ENCODE measurements at regions not wholly inside any gene's neighbourhood (a gene's known extent, or its start where the extent isn't known, plus 50 kb on each side); places are given as distances from the start of the nearest gene placed in this dataset.

DNA sequence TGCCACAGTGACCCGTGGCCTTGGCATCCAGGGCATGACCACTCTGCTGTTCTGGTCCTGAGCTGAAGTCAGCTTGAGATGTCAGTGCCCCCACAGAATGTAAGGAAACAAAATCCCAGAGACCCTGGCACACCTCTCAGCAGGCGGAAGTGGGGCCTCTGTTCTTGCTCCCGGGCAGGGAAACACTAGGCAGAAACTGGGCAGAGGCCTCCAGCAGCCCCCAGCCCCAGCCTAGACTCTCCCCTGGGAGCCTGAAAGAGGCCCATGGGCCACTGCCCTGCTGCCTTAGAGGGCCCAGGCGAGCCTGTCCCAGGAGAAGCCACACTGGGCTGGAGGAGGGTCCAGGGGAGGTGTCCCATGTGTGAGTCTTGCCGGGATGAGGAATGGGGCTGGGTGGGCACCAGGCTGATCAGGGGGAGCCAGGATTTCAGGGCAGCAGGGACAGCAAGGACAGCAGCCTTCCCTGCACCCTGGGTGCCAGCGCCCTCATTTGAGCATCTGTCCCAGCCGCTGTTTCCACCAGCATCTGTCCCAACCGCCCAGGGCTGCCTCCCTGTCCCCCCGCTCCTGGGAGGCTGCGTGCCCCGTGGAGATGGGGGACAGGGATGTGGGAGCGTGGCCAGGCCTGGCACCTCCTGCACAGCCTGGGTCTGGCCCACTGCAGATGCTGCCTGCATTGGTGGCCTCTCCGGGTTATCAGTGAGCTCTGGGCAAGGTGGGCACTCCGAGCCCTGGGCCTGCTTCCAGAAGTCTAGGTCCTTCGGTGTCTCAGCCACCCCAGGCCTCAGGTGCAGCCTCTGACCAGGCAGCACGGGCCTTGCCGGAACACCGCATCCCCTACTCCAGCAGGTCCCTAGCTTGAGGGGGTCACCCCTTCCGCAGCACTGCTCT lies 1072.4 kb downstream of the BRD1 start:
- TF ChIP-seq, protein P1, sequence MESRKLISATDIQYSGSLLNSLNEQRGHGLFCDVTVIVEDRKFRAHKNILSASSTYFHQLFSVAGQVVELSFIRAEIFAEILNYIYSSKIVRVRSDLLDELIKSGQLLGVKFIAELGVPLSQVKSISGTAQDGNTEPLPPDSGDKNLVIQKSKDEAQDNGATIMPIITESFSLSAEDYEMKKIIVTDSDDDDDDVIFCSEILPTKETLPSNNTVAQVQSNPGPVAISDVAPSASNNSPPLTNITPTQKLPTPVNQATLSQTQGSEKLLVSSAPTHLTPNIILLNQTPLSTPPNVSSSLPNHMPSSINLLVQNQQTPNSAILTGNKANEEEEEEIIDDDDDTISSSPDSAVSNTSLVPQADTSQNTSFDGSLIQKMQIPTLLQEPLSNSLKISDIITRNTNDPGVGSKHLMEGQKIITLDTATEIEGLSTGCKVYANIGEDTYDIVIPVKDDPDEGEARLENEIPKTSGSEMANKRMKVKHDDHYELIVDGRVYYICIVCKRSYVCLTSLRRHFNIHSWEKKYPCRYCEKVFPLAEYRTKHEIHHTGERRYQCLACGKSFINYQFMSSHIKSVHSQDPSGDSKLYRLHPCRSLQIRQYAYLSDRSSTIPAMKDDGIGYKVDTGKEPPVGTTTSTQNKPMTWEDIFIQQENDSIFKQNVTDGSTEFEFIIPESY (IDR thresholded peaks at IDR 0.05; ENCODE audit: extremely low read depth, insufficient replicate concordance, low read length) = no peak
- TF ChIP-seq, protein P2, sequence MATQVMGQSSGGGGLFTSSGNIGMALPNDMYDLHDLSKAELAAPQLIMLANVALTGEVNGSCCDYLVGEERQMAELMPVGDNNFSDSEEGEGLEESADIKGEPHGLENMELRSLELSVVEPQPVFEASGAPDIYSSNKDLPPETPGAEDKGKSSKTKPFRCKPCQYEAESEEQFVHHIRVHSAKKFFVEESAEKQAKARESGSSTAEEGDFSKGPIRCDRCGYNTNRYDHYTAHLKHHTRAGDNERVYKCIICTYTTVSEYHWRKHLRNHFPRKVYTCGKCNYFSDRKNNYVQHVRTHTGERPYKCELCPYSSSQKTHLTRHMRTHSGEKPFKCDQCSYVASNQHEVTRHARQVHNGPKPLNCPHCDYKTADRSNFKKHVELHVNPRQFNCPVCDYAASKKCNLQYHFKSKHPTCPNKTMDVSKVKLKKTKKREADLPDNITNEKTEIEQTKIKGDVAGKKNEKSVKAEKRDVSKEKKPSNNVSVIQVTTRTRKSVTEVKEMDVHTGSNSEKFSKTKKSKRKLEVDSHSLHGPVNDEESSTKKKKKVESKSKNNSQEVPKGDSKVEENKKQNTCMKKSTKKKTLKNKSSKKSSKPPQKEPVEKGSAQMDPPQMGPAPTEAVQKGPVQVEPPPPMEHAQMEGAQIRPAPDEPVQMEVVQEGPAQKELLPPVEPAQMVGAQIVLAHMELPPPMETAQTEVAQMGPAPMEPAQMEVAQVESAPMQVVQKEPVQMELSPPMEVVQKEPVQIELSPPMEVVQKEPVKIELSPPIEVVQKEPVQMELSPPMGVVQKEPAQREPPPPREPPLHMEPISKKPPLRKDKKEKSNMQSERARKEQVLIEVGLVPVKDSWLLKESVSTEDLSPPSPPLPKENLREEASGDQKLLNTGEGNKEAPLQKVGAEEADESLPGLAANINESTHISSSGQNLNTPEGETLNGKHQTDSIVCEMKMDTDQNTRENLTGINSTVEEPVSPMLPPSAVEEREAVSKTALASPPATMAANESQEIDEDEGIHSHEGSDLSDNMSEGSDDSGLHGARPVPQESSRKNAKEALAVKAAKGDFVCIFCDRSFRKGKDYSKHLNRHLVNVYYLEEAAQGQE (IDR thresholded peaks at IDR 0.05; ENCODE audit: low read depth) = no peak
- TF ChIP-seq ELF1 (IDR thresholded peaks at IDR 0.05; ENCODE audit: borderline replicate concordance, low read depth) (no peak), SP1 (IDR thresholded peaks at IDR 0.05; ENCODE audit: low read depth) (no peak), ZNF274 (IDR thresholded peaks at IDR 0.05; ENCODE audit: low read depth, low read length) (no peak), JUND (IDR thresholded peaks at IDR 0.05) (no peak), ZFX (IDR thresholded peaks at IDR 0.05) (no peak), POLR2A (IDR thresholded peaks at IDR 0.05; ENCODE audit: borderline replicate concordance, extremely low read depth, insufficient read depth, insufficient read length) (no peak)
- TF ChIP-seq, protein P3, sequence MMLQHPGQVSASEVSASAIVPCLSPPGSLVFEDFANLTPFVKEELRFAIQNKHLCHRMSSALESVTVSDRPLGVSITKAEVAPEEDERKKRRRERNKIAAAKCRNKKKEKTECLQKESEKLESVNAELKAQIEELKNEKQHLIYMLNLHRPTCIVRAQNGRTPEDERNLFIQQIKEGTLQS (IDR thresholded peaks at IDR 0.05) = no peak
- RAD21 ChIA-PET (ENCODE audit: low non-redundant PET in 1 of 2, low total read pairs in 2 of 2, uncharacterized antibody in 2 of 2, unreplicated experiment in 2 of 2) = no interaction called here
- H3K79me2 ChIP-seq (ENCODE audit: insufficient read depth, low read length) = no peaks in the 10 kb centered on the region
- CTCF ChIA-PET = no interaction called here
- no TSS peak for BruUV-seq (replicated peaks)
- H3K36me3 ChIP-seq (ENCODE audit: control insufficient read depth in 1 of 2, insufficient read depth in 2 of 2, low read length in 2 of 2) = no peaks in the 10 kb centered on the region
- no peak overlapping the region for H2AFZ ChIP-seq (ENCODE audit: low read depth, low read length, poor library complexity, severe bottlenecking)
- no peak overlapping the region for H3K27ac ChIP-seq (ENCODE audit: low read depth, low read length)
- no peak for DNase-seq (ENCODE audit: low read depth, low spot score)
- no peaks in the 10 kb centered on the region for H3K9me3 ChIP-seq (ENCODE audit: control insufficient read depth in 1 of 2, insufficient read depth in 1 of 2, low read depth in 1 of 2, low read length in 2 of 2)
- H3K9me2 ChIP-seq (ENCODE audit: insufficient read depth) = no peaks in the 10 kb centered on the region
- intact Hi-C loops (cut with micrococcal nuclease) = no loop called here
- no peak overlapping the region for H3K4me2 ChIP-seq (ENCODE audit: low read length)
- no peak for ATAC-seq
- H3K27me3 ChIP-seq (ENCODE audit: insufficient read depth, low read length) = no peaks in the 10 kb centered on the region
- no peaks in the 10 kb centered on the region for H4K20me1 ChIP-seq (ENCODE audit: insufficient read depth)
- no peak overlapping the region for H3K9ac ChIP-seq (ENCODE audit: low read length)
- H3K4me3 ChIP-seq (replicated peaks in 1 of 2; ENCODE audit: low read depth in 1 of 2, low read length in 2 of 2) = no peak overlapping the region
- POLR2A ChIA-PET = no interaction called here
- no peaks in the 10 kb centered on the region for H3K4me1 ChIP-seq (ENCODE audit: control insufficient read depth in 1 of 2, insufficient read depth in 2 of 2, low read length in 2 of 2)
